Endothelial cell of umbilical vein (primary cell): ENCODE measurements at regions not wholly inside any gene's neighbourhood (a gene's known extent, or its start where the extent isn't known, plus 50 kb on each side); places are given as distances from the start of the nearest gene placed in this dataset.

Experiments used
- EZH2 ChIP-seq: IDR thresholded peaks from 2 replicates; pipeline ENCODE4 v1.6.1; 2012; ENCODE audit warnings: borderline replicate concordance, low read depth, mild to moderate bottlenecking, moderate library complexity, low read length, inconsistent platforms; ENCODE audit not compliant: severe bottlenecking
- MAX ChIP-seq: IDR thresholded peaks from 2 replicates; pipeline ENCODE4 v1.6.1; 2011; ENCODE audit not compliant: insufficient read depth, insufficient read length
- POLR2A ChIP-seq: IDR thresholded peaks from 2 replicates; pipeline ENCODE4 v1.6.1; 2012; ENCODE audit warnings: low read depth, mild to moderate bottlenecking, control low read depth, low read length
- TF ChIP-seq, protein P1 (sequence below), 2 donors: IDR thresholded peaks; 1 replicate in 1 of 2; 2 replicates in 1 of 2; pipeline ENCODE4 v1.5.1; 2011; ENCODE audit warnings: low read length in 2 of 2, mild to moderate bottlenecking in 2 of 2, moderate library complexity in 2 of 2, control low read depth in 1 of 2, inconsistent platforms in 1 of 2, low read depth in 1 of 2; ENCODE audit not compliant: insufficient read depth in 1 of 2; ENCODE audit errors: extremely low read depth in 1 of 2

DNA sequence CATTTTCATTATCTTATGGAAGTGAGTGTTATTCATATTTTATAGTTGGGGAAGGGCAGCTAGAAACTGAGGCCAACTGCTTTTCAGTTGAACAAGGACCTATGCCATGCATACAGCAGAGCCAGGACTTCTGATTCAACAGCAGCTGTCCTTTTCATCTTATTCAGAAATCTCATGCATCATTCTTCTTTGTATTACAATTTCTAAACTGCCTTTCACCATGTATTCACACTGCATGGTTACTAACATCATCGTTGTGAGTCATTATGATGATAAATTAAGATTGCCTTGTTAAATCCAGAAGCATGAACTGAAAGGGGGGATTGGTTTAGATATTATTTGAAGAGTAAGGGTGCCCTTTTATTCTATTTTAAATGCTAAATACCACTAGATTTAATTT is 1470.1 kb upstream of the GOT2 start:
- TF ChIP-seq EZH2: no peak
- TF ChIP-seq, protein P1, sequence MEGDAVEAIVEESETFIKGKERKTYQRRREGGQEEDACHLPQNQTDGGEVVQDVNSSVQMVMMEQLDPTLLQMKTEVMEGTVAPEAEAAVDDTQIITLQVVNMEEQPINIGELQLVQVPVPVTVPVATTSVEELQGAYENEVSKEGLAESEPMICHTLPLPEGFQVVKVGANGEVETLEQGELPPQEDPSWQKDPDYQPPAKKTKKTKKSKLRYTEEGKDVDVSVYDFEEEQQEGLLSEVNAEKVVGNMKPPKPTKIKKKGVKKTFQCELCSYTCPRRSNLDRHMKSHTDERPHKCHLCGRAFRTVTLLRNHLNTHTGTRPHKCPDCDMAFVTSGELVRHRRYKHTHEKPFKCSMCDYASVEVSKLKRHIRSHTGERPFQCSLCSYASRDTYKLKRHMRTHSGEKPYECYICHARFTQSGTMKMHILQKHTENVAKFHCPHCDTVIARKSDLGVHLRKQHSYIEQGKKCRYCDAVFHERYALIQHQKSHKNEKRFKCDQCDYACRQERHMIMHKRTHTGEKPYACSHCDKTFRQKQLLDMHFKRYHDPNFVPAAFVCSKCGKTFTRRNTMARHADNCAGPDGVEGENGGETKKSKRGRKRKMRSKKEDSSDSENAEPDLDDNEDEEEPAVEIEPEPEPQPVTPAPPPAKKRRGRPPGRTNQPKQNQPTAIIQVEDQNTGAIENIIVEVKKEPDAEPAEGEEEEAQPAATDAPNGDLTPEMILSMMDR (IDR thresholded peaks at IDR 0.05; ENCODE audit: extremely low read depth in 1 of 2, insufficient read depth in 1 of 2, low read depth in 1 of 2, low read length in 2 of 2): no peak
- no peak for TF ChIP-seq POLR2A
- TF ChIP-seq MAX: no peak
